Astrocyte of the spinal cord (primary cell): ENCODE measurements at regions not wholly inside any gene's neighbourhood (a gene's known extent, or its start where the extent isn't known, plus 50 kb on each side); places are given as distances from the start of the nearest gene placed in this dataset.

ENCODE experiments used
- DNase-seq: peaks from one replicate; pipeline ENCODE4 v3.0.0; 2011; ENCODE audit warnings: low read depth, low spot score
- H3K4me3 ChIP-seq: 2 replicates; pipeline ENCODE4 v1.5.1; 2011; ENCODE audit warnings: low read depth, mild to moderate bottlenecking, low read length, moderate library complexity
- CTCF ChIP-seq: IDR thresholded peaks from 2 replicates; pipeline ENCODE4 v1.5.1; 2012; ENCODE audit warnings: low read depth, mild to moderate bottlenecking, low read length, inconsistent platforms
- in situ Hi-C: cut with HindIII; loops from 2 replicates; pipeline ENCODE4 v1.10.0; 2017; ENCODE audit warnings: low sequenced_read_pairs

- in situ Hi-C loops = no loop called here
- TF ChIP-seq CTCF = no peak
- no peak overlapping the region for H3K4me3 ChIP-seq
- no peak for DNase-seq
Measured at GRCh38 chr2:205904873-205905272, 181.1 kb downstream of the INO80D start.

DNA sequence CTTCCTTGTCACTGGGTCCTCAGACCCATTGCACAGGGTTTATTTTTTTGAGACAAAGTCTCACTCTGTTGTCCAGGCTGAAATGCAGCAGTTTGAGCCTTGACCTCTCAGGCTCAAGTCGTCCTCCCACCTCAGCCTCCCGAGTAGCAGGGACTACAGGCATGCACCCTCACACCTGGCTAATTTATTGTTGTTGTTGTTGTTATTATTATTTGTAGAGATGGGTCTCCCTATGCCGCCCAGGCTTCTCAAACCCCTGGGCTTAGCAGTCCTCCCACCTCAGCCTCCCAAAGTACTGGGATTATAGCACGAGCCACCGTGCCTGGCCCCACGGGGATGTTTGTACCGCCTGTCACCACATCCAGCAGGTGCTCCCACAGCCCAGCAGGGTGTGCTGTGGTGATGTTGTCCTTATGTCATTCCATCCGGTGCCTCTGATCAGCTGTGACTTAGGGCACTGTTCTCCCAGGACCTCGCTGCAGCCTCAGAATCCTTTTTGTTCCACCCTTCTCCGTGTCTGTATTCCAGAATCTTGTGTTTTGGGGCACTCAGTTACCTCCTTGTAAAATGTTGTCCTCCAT, 182.3 kb downstream of the INO80D start:
- no peak for DNase-seq
- TF ChIP-seq CTCF = peak; percentile 25
- in situ Hi-C loops = no loop called here
- H3K4me3 ChIP-seq = no peak overlapping the region

DNA sequence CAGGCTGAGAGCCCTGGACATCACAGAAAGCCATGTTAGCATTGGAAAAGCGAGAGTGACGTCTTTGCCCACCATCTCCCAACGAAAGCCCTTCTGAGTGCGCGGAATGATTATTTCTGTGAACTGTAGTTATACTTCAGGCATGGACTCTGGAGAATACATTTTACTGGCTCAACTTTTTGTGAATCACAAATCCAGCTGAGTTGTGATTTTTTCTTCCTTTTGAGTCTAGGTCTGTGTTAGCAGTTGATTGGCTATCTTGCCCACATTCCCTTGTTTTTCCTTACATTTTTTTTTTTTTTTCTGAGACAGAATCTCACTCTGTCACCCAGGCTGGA, 183.1 kb downstream of the INO80D start:
- no peak for TF ChIP-seq CTCF
- in situ Hi-C loops = no loop called here
- no peak for DNase-seq
- H3K4me3 ChIP-seq = no peak overlapping the region

- TF ChIP-seq CTCF = no peak
- in situ Hi-C loops = no loop called here
- no peak overlapping the region for H3K4me3 ChIP-seq
- DNase-seq = no peak
Measured at GRCh38 chr2:205902041-205902899, 183.7 kb downstream of the INO80D start.

DNA sequence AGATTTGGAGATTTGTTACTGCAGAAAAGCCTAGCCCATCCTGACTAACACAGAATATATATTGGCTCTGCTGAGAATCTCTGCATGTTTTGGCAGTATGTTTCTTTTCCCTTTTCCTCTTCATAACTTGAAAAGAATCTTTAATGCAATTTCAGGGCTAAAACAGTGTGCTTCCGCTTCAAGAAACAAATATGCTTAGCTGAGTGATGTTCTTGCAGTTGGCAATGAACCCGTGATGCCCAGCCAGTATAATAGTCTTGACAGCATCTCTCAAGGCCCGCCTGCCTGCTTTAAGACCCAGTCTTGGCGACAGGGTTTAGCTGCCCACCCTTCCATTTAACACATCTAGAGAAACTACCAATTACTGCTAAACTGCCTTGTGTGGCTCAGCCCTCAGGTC, 184.5 kb downstream of the INO80D start:
- no peak for TF ChIP-seq CTCF
- no peak overlapping the region for H3K4me3 ChIP-seq

DNA sequence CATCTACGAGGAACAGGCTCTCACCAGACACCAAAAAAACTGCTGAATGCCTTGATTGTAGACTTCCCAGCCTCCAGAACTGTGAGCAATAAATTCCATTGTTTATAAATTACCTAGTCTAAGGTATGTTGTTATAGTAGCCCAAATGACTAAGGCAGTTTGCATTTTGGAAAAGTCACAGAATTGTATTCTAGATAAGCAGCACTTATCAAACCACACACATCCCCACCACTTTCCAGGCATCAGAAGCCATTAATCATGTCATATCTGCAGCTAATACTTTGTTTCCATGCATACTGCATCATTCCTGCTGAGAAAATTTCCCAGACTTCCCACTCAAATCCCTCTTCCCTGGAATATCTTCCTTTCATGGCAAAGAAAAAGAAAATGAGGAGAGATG, 187.2 kb downstream of the INO80D start:
- TF ChIP-seq CTCF = no peak
- H3K4me3 ChIP-seq = no peak overlapping the region
- in situ Hi-C loops = no loop called here
- DNase-seq = no peak

More for the DNA sequence above, 184.5 kb downstream of the INO80D start:
- DNase-seq = no peak
- in situ Hi-C loops = no loop called here
